ENCODE measurements at regions not wholly inside any gene's neighbourhood (a gene's known extent, or its start where the extent isn't known, plus 50 kb on each side); places are given as distances from the start of the nearest gene placed in this dataset.

- TF ChIP-seq CTCF (conservative IDR thresholded peaks at IDR 0.05): no peak
- no peak for TF ChIP-seq EZH2 (IDR thresholded peaks at IDR 0.05; ENCODE audit: low read depth)
Observed at GRCh38 chr3:59386165-59386564, 336.3 kb upstream of the CFAP20DC start.

Measured in PC-9 (cell line).